ENCODE measurements at regions not wholly inside any gene's neighbourhood (a gene's known extent, or its start where the extent isn't known, plus 50 kb on each side); places are given as distances from the start of the nearest gene placed in this dataset.

- TF ChIP-seq GTF3C2 (IDR thresholded peaks at IDR 0.05; ENCODE audit: borderline replicate concordance, extremely low read depth, insufficient read length) (no peak), CEBPG (CRISPR knock-in tag; IDR thresholded peaks at IDR 0.05) (no peak), CEBPG (tag; conservative IDR thresholded peaks at IDR 0.05 in 1 of 2, IDR thresholded peaks at IDR 0.05 in 1 of 2) (no peak)
Measured at GRCh38 chr4:36753048-36753447, 471.6 kb downstream of the DTHD1 start (continued).

- Histone ChIP-seq H3K27me3 (ENCODE audit: control insufficient read depth in 2 of 2, insufficient read depth in 2 of 2, low read length in 2 of 2) (no peaks in the 10 kb centered on the region), H4K20me1 (replicated peaks; ENCODE audit: control insufficient read depth, insufficient read depth, low read length) (no peaks in the 10 kb centered on the region), H3K4me1 (replicated peaks in 1 of 2; ENCODE audit: control insufficient read depth in 2 of 2, insufficient read depth in 2 of 2, low read length in 2 of 2) (no peaks in the 10 kb centered on the region), H3K9me1 (ENCODE audit: control insufficient read depth, insufficient read depth, low read length) (no peaks in the 10 kb centered on the region), H3K27ac (ENCODE audit: extremely low read depth, low read depth, low read length) (peak overlapping the region; percentile 24; the same call in 1 of the 3 replicates), H3K9me3 (replicated peaks; ENCODE audit: control insufficient read depth, insufficient read depth, low read depth, low read length) (no peaks in the 10 kb centered on the region; the same call in 1 of the 2 replicates), H3K9ac (ENCODE audit: insufficient read depth in 1 of 2, low read depth in 2 of 2, low read length in 2 of 2) (no peak overlapping the region), H3K79me2 (ENCODE audit: control insufficient read depth, insufficient read depth, low read length) (no peaks in the 10 kb centered on the region), H3K4me2 (ENCODE audit: insufficient read depth, low read length) (no peak overlapping the region), H3K36me3 (ENCODE audit: control insufficient read depth, insufficient read depth, low read length) (no peaks in the 10 kb centered on the region), H3K4me3 (no peak overlapping the region), H2AFZ (ENCODE audit: low read depth, low read length) (no peak overlapping the region)
- 0% methylated on average over 3 of the region's 3 CpGs for WGBS (ENCODE audit: insufficient coverage, low coverage, missing lambda C conversion rate)
- POLR2A ChIA-PET, result interaction anchor here (0.6 kb wide), 1 partner anchor 11 kb away, joined by 3 read pairs; no protein-coding TSS in a partner anchor
- intact Hi-C loops (cut with micrococcal nuclease), result no loop called here
- in situ Hi-C loops (cut with MboI), result no loop called here
- CTCF ChIA-PET (ENCODE audit: low intra/inter-chr PET ratio), result no interaction called here
- BruUV-seq (replicated peaks), result no TSS peak
- ATAC-seq, result no peak
- FAIRE-seq, result no peak
- peak in 1 of 4 experiments; percentile 17 for DNase-seq (ENCODE audit: extremely low read depth in 1 of 4, low spot score in 3 of 4)
- TF ChIP-seq RBM22 (IDR thresholded peaks at IDR 0.05; ENCODE audit: low read depth, low read length, poor library complexity, severe bottlenecking) (no peak), KHSRP (IDR thresholded peaks at IDR 0.05) (no peak), ATF1 (CRISPR knock-in tag; IDR thresholded peaks at IDR 0.05) (no peak), ATF1 (tag; IDR thresholded peaks at IDR 0.05) (peak; percentile 25; the same call in 1 of the 2 replicates), MECOM (CRISPR knock-in tag; IDR thresholded peaks at IDR 0.05) (peak; percentile 88), RFX7 (CRISPR knock-in tag; IDR thresholded peaks at IDR 0.05) (no peak), POU5F1 (IDR thresholded peaks at IDR 0.05; ENCODE audit: borderline replicate concordance, low read depth, low read length, partially characterized antibody) (no peak), DMBX1 (CRISPR knock-in tag; IDR thresholded peaks at IDR 0.05; ENCODE audit: borderline replicate concordance) (peak; percentile 88; the same call in 1 of the 2 replicates), ZBTB17 (CRISPR knock-in tag; IDR thresholded peaks at IDR 0.05) (no peak), HNRNPH1 (optimal IDR thresholded peaks at IDR 0.05; ENCODE audit: low read depth, low read length) (no peak), BHLHE40 (IDR thresholded peaks at IDR 0.05; ENCODE audit: low read length) (no peak)
- TF ChIP-seq, protein P1, sequence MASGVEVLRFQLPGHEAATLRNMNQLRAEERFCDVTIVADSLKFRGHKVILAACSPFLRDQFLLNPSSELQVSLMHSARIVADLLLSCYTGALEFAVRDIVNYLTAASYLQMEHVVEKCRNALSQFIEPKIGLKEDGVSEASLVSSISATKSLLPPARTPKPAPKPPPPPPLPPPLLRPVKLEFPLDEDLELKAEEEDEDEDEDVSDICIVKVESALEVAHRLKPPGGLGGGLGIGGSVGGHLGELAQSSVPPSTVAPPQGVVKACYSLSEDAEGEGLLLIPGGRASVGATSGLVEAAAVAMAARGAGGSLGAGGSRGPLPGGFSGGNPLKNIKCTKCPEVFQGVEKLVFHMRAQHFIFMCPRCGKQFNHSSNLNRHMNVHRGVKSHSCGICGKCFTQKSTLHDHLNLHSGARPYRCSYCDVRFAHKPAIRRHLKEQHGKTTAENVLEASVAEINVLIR (CRISPR knock-in tag; IDR thresholded peaks at IDR 0.05), result peak; percentile 61; the same call in 1 of the 2 replicates
- TF ChIP-seq, protein P2, sequence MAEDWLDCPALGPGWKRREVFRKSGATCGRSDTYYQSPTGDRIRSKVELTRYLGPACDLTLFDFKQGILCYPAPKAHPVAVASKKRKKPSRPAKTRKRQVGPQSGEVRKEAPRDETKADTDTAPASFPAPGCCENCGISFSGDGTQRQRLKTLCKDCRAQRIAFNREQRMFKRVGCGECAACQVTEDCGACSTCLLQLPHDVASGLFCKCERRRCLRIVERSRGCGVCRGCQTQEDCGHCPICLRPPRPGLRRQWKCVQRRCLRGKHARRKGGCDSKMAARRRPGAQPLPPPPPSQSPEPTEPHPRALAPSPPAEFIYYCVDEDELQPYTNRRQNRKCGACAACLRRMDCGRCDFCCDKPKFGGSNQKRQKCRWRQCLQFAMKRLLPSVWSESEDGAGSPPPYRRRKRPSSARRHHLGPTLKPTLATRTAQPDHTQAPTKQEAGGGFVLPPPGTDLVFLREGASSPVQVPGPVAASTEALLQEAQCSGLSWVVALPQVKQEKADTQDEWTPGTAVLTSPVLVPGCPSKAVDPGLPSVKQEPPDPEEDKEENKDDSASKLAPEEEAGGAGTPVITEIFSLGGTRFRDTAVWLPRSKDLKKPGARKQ (CRISPR knock-in tag; IDR thresholded peaks at IDR 0.05), result peak; percentile 80; the same call in 1 of the 2 replicates
Measured at GRCh38 chr4:36757580-36758311, 476.3 kb downstream of the DTHD1 start.
